ENCODE measurements at regions not wholly inside any gene's neighbourhood (a gene's known extent, or its start where the extent isn't known, plus 50 kb on each side); places are given as distances from the start of the nearest gene placed in this dataset.

GRCh38 chr14:89544636-89545301 is 127.7 kb upstream of the FOXN3 start:
- Histone ChIP-seq H3K9ac (ENCODE audit: control insufficient read depth, insufficient read depth, low read length) (no peak overlapping the region), H3K4me3 (no peak overlapping the region), H3K27ac (ENCODE audit: control insufficient read depth, insufficient read depth) (no peak overlapping the region), H3K27me3 (replicated peaks in 1 of 2; ENCODE audit: control insufficient read depth in 2 of 2, insufficient read depth in 2 of 2, low read length in 1 of 2) (no peaks in the 10 kb centered on the region), H3K9me3 (replicated peaks; ENCODE audit: control insufficient read depth, insufficient read depth, low read length) (no peaks in the 10 kb centered on the region), H2AFZ (ENCODE audit: control insufficient read depth, low read depth, low read length) (no peak overlapping the region), H3K4me2 (ENCODE audit: control insufficient read depth, insufficient read depth) (no peak overlapping the region), H3K36me3 (ENCODE audit: control insufficient read depth in 2 of 2, insufficient read depth in 2 of 2, low read length in 1 of 2) (no peaks in the 10 kb centered on the region), H3K4me1 (ENCODE audit: control insufficient read depth, insufficient read depth, low read length) (no peaks in the 10 kb centered on the region), H3K79me2 (ENCODE audit: control insufficient read depth, insufficient read depth, low read length) (no peaks in the 10 kb centered on the region), H4K20me1 (ENCODE audit: control insufficient read depth, insufficient read depth) (no peaks in the 10 kb centered on the region)
- WGBS (ENCODE audit: insufficient coverage, insufficient replicate concordance, low lambda C conversion rate, missing lambda C conversion rate), result 97% methylated on average over 6 of the region's 6 CpGs
- in situ Hi-C loops (cut with MboI), result no loop called here
- ChIA-PET RAD21 (ENCODE audit: unreplicated experiment) (no interaction called here), POLR2A (interaction anchor here (0.6 kb wide), 1 partner anchor 136 kb away, joined by 3 read pairs; no protein-coding TSS in a partner anchor), SMC1A (ENCODE audit: uncharacterized antibody, unreplicated experiment) (interaction anchor here (1.1 kb wide), 1 partner anchor 83 kb away, joined by 3 read pairs; no protein-coding TSS in a partner anchor), CTCF (no interaction called here)
- no TSS peak for BruUV-seq (replicated peaks)
- intact Hi-C loops (cut with micrococcal nuclease; ENCODE audit: unreplicated experiment), result no loop called here
- no peak for ATAC-seq
- DNase-seq (ENCODE audit: low read depth, low spot score), result no peak
- no peak for TF ChIP-seq ZNF207 (IDR thresholded peaks at IDR 0.05; ENCODE audit: borderline replicate concordance)
- no peak for TF ChIP-seq NBN (IDR thresholded peaks at IDR 0.05)
- TF ChIP-seq TCF7 (IDR thresholded peaks at IDR 0.05; ENCODE audit: borderline replicate concordance), result no peak
- no peak for TF ChIP-seq RAD51 (IDR thresholded peaks at IDR 0.05)
- no peak for TF ChIP-seq YY1 (IDR thresholded peaks at IDR 0.05; ENCODE audit: low read depth, low read length)
- TF ChIP-seq RAD21 (IDR thresholded peaks at IDR 0.05; ENCODE audit: insufficient read depth, low read depth, low read length), result no peak
- no peak for TF ChIP-seq EZH2 (IDR thresholded peaks at IDR 0.05; ENCODE audit: borderline replicate concordance, control insufficient read depth, low read depth, low read length)
- TF ChIP-seq ETV6 (conservative IDR thresholded peaks at IDR 0.05 in 1 of 2, IDR thresholded peaks at IDR 0.05 in 1 of 2; ENCODE audit: borderline replicate concordance in 1 of 2, low read depth in 1 of 2), result no peak
- TF ChIP-seq CBX5 (IDR thresholded peaks at IDR 0.05; ENCODE audit: low read depth), result no peak
- TF ChIP-seq, protein P1, sequence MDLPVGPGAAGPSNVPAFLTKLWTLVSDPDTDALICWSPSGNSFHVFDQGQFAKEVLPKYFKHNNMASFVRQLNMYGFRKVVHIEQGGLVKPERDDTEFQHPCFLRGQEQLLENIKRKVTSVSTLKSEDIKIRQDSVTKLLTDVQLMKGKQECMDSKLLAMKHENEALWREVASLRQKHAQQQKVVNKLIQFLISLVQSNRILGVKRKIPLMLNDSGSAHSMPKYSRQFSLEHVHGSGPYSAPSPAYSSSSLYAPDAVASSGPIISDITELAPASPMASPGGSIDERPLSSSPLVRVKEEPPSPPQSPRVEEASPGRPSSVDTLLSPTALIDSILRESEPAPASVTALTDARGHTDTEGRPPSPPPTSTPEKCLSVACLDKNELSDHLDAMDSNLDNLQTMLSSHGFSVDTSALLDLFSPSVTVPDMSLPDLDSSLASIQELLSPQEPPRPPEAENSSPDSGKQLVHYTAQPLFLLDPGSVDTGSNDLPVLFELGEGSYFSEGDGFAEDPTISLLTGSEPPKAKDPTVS (IDR thresholded peaks at IDR 0.05; ENCODE audit: low read depth, low read length), result no peak
- TF ChIP-seq RCOR1 (conservative IDR thresholded peaks at IDR 0.05; ENCODE audit: low read depth, low read length), result no peak
- no peak for FAIRE-seq

Data from GM12878 (cell line).